HG02623 (cell line): ENCODE measurements at regions not wholly inside any gene's neighbourhood (a gene's known extent, or its start where the extent isn't known, plus 50 kb on each side); places are given as distances from the start of the nearest gene placed in this dataset.
"Not testable (repeated sequence)": the region's sequence is repeated elsewhere in the genome, so short reads cannot be mapped to it uniquely, and the experiment has no call there.

Experiments
- ATAC-seq: cut with Tn5 transposase; IDR thresholded peaks from one replicate; pipeline ENCODE4 v1.9.1; 2021; ENCODE audit warnings: moderate library complexity; ENCODE audit not compliant: unreplicated experiment

GRCh38 chr17:74128456-74129211 lies 74.8 kb upstream of the RPL38 start:
- ATAC-seq: no peak

- ATAC-seq: not testable (repeated sequence)
Measured at GRCh38 chr17:74129800-74130199, 73.7 kb upstream of the RPL38 start.

- no peak for ATAC-seq
Measured at GRCh38 chr17:74130276-74130675, 73.2 kb upstream of the RPL38 start.

GRCh38 chr17:74130841-74131240 lies 72.6 kb upstream of the RPL38 start:
- ATAC-seq: no peak

- ATAC-seq: no peak
Measured at GRCh38 chr17:74132354-74132753, 71.1 kb upstream of the RPL38 start.

- no peak for ATAC-seq
Measured at GRCh38 chr17:74133740-74134139, 69.7 kb upstream of the RPL38 start.

GRCh38 chr17:74134234-74134633 lies 69.2 kb upstream of the RPL38 start:
- ATAC-seq: not testable (repeated sequence)

- ATAC-seq: no peak
Measured at GRCh38 chr17:74134991-74135390, 68.5 kb upstream of the RPL38 start.

GRCh38 chr17:74135391-74136167 lies 67.9 kb upstream of the RPL38 start:
- ATAC-seq: no peak

GRCh38 chr17:74137416-74137815 lies 66.1 kb upstream of the RPL38 start:
- no peak for ATAC-seq

GRCh38 chr17:74139120-74139519 lies 64.4 kb upstream of the RPL38 start:
- ATAC-seq: no peak

- ATAC-seq: no peak
Measured at GRCh38 chr17:74140282-74140681, 63.2 kb upstream of the RPL38 start.

- no peak for ATAC-seq
Measured at GRCh38 chr17:74141612-74142011, 61.9 kb upstream of the RPL38 start.

- not testable (repeated sequence) for ATAC-seq
Measured at GRCh38 chr17:74143318-74143717, 60.2 kb upstream of the RPL38 start.

GRCh38 chr17:74145756-74146155 lies 57.7 kb upstream of the RPL38 start:
- no peak for ATAC-seq

- no peak for ATAC-seq
Measured at GRCh38 chr17:74146196-74146595, 57.3 kb upstream of the RPL38 start.

- no peak for ATAC-seq
Measured at GRCh38 chr17:74147056-74147835, 56.2 kb upstream of the RPL38 start.

- ATAC-seq: no peak
Measured at GRCh38 chr17:74147966-74148365, 55.5 kb upstream of the RPL38 start.

- no peak for ATAC-seq
Measured at GRCh38 chr17:74148446-74148845, 55.0 kb upstream of the RPL38 start.

- no peak for ATAC-seq
Measured at GRCh38 chr17:74148901-74149596, 54.4 kb upstream of the RPL38 start.
